CMK (cell line): ENCODE measurements at regions not wholly inside any gene's neighbourhood (a gene's known extent, or its start where the extent isn't known, plus 50 kb on each side); places are given as distances from the start of the nearest gene placed in this dataset.

Source experiments
- DNase-seq: peaks from one replicate; pipeline ENCODE4 v3.0.0-alpha.2; 2010; ENCODE audit warnings: low read depth

DNA sequence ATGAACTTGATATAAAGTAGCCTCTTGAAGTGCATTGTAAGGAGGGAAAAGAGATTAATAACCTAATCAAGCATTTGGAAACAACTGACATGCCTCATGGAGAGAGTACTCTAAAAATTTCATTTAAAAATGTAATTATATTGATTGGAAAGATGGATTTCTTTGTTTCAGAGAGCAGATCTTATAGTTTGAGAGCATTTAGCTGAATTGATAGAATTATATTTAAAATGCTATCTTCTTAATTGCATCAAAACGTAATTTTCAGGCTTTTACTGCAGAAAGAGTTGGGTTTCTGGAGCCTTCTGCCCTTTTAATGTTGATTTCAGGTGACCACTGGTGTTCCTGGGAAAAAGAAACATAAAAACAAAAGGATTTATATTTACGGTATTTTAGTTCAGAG lies 130.6 kb downstream of the EDN3 start:
- DNase-seq = no peak

DNA sequence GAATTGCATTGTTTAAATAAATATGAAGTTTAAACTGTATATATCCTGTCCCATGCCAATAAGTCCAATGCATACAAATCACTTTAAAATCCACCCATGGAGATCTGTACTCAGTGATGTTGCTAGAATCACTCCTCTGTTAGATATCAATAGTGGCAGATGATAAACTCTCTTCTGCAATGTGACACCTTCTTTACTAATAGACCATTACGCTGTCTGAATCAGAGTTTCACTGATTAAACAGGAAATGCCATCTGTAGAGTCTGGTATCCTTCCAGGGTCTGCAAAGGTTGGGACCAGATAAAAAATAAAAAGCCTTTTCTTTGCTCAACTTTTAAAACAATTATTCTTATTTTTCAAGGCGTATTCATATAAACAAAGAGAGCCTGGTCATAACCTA lies 134.5 kb downstream of the EDN3 start:
- DNase-seq = no peak

DNA sequence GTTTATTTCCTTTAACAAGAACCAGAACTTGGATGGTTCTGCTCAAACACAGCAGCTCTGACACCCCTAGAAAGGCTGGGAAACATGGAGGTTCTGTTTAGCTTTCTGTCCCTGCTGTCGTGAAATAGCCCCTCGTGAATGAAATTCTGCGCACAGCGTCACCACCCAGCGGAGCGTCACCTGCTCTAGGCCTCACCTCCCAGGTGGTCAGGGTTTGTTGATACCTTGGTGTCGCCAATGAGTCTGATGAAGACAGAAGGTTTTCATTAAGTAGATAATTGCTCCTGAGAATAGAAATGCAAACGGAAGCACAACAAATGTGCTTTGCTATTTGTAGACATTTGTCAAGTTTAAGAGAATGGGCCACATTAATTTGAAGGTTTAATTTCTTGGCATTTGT lies 135.1 kb downstream of the EDN3 start:
- no peak for DNase-seq

DNA sequence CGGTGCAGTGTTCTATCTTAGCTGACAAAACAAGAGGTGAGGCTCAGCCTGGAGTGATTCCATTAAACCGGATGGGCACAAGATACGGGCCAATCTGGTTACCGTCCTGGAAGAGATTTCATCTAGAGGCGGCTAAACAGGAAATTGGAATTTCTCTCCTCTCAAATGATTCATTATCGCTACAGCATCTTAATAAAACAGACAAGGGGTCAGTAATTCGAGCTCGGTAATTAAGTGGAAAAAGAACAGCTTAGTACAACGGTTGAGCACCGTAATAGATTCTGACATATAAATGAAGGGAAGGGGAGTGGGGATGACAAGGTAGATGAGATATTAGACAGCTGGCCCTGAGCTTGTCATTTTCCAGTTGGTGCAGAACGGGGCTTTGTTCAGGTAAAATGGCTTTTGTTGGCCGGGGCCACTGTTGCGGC lies 137.2 kb downstream of the EDN3 start:
- DNase-seq = no peak

DNA sequence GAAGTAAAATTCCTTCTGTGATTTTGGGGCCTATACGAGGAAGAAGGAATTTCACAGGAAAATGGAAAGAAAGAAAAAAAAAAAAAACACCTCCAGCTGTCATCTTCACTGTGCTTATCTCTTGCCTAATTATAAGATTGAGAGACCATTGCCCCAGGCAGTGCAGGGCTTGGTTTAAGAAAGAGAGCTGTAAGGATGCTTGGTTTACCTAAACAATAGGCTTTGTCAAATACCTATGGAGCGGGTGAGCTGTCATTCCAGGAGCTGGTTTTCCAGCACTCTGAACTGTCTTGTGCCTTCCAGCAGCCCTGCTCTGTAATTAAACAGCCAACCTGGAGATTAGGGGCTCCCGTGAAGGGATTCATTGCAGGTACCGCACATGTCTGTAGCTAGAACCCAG lies 137.8 kb downstream of the EDN3 start:
- no peak for DNase-seq

DNA sequence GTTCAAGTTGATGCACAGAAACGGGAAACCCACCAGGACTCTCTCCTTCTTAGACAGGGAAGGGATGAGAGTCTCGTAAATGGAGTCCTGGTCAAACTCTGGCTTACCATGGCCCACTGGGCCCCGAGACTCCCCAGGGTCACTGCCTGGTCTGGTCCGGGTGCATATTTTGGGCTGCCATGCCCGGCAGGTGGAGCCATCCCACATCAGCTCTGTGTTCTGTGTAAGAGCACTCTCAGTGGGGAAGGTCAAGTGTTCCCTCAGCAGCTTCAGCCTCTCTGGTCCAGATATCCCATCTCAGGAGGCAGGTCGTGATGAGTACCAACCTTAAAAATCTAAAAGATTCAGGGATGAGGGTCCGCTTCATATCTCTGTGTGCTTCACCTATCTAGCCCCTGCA lies 138.8 kb downstream of the EDN3 start:
- no peak for DNase-seq

DNA sequence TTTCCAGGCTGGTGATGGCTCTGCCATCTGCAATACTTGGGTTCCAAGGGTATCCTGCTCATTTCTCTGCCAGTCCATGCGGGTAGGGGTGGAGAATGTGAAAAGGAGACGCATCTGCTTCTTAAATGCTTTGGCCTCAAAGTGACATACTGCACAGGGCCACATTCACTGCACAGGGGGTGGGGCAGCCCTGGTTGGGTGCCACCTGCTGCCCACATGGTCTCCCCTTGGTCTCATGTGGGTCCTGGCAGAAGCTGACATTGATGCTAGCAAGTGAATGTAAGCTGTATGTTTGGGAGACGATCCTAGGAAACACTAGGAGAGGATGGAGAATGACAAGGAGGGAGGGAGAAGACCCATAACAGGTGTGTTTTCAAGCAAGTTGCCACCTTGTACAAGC lies 140.9 kb downstream of the EDN3 start:
- no peak for DNase-seq

DNA sequence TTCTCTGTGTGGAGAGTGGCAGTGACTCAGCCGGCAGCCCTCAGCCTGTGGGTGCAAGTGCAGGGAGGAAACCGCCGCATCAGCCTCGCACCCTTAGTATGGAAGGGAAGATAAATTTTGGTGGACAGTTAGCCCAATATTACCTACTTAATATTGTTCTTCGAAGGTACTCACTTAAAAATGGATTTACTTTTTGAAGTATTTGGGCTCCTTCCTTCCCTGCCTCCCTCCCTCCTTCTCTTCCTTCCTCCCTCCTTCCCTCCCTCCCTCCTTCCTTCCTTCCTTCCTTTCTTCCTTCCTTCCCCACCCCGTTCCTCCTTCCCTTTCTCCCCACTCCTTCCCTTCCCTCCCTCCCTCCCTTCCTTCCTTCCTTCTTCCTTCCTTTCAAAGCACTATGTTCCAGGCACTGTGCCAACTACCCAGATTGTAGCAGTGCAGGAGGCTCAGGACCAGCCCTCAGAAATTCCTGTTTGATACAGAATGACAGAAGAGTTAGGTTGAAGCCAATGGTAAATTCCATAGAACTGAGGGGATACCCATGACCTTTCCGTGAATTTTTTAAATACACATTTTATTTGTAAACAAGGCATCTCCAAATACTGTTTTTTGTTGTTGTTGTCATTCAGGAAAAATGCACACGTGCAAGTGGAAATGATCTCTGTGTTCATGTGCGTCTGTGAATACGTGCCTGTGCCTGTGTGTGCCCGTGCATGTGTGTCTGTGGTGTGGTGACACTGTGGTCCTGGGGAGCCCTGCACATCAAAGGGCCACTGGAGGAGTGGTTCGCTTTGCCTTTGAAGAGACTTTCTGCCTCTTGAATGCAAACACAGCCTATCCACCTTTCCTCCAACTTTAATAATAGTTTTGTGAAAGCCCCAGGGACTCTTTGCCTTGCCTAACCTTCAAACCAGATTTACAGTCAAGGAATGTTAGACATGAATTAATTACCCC lies 141.7 kb downstream of the EDN3 start:
- DNase-seq = no peak

DNA sequence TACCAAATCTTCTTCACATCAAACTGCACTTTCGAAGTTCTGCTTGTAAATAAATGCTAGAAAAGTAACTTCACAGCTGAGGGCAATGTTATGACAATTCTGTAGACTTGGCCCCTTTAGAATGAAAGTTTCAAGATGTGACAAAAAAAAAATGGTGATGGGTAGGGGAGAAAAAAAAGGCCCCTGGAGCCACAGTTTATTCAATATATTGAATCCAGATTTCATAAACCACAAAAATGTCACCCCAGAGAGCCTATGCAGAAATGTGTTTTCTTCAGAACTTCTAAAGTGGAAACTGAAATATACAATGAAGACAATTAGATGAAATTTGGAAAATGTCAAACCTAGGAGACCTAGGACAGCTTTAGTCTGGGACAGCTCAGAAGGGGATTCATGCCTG lies 143.1 kb downstream of the EDN3 start:
- no peak for DNase-seq

DNA sequence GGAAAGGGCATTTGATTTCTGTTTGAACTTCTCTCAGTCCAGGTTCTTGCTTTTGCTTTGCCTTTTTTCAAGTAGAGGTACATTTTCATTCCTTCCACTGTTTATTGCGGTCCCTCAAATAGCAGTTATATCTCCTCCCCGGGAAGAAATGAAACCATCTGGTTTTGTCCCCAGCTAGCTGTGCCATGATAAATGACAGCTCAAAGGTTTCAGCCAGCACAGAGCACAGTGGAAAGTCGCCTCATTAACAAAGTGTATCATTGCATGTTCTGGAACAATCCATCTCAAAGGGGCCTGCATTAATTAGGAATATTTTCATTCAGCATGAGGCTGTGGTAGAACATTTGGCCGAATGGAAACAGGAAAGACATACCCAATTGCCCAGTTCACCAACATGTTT lies 146.0 kb downstream of the EDN3 start:
- DNase-seq = no peak

DNA sequence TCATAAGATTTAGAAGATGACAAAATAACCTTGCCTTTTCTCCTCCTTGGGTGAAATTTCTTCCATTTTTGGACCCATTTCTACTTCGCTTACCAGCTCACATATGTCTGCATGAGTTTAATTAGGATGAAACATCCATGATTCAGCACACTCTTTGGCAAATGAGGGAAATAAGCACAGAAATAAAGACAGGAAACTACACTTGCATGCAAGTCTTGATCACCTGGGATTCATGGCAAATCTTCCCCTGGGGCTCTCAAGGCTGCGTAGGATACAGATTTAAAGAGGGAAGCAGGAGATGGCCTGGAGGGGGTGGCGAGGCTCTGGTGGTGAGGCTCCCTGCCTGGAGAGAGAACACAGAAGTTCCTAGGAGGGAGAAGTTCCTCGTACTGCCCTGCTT lies 147.8 kb downstream of the EDN3 start:
- DNase-seq = no peak

DNA sequence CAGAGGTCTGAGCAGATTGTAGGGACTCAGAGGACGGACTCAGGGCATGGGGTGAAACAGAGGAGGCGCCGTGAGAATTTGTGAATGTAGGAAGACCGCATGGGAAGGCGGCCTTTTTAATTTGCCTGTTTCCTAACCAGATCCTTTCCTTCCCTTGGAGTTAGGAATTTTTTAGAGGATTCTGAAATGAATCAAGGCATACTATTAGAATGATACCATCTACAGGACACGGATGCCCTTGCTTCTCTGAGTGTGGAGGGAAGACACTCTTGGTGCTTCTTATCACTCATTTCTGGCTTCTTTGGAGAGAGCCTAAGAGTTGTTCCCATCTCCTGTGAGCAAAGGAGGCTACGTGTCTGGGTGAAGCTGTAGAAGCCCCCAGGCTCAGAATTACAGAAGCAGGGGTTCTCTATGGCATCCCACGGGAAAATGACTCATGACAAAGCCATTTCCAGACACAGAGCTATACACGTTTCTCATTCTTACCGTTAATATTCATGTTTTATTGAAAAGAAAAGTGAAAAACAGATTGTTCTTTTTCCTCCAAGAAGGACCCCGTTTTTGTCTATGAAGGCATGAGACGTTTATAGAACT lies 148.5 kb downstream of the EDN3 start:
- no peak for DNase-seq

DNA sequence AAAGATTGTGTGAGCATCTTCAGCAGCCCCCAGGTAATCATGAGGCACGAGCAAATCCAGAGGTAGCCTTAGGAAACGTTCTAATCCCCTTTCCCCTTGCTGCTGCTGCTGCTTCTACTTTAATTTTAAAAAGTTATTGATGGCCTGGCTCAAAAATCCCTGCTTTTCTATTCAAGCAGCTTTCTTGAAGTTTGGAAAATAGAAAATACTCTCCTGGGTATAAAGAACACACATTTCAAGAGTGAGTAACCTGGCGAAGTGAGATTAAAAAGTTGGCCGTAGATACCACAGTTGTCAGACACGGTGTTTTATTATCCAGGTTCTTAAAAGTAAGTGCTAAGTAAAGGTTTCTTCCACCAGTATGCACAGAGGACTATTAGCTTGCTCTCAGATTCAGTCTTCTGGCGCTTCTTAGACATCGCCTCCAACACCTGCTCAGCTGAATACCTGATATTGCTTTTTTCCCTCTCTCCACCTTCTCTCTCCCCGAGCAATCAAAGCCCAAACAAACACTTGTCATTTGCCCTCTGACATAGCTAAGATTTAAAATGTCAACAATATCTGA lies 150.7 kb downstream of the EDN3 start:
- no peak for DNase-seq

DNA sequence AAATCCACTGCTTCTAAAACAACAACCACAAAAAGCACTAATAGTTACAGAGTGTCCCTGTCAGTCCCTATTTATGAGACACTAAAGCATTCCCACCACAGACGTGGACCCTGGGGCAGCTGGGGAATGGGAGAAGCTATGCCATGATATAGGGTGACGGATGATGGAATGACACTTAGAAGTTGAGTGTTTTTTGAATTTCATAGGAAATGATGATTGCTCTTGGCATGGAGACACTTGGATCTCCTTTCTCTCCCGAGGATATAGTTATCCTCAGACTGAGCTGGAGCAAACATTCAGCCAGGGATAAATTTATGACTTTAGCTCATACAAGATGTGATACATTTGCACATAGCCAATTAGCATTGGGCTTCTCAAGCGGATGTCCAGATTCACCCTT lies 151.2 kb downstream of the EDN3 start:
- no peak for DNase-seq

DNA sequence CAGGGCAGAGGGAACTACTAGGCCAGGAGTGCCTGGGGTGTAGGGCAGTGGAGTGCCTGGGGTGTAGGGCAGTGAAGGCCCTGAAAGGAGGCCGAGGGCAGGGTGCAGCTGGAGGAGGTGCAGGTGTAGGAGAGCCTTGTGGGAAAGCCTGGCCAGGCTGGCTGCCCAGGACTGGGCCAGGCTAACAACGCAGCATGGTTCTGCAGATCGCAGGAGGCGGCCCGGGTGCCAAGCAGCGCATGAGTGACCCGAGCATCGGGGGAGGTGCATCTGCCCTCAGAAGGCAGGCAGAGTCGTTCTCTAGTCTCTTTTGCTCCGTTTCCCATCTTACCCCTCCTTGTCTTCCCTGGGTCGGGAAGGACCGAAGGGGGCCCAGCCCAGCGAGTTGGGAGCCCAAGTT lies 151.5 kb upstream of the PHACTR3 start:
- no peak for DNase-seq

DNA sequence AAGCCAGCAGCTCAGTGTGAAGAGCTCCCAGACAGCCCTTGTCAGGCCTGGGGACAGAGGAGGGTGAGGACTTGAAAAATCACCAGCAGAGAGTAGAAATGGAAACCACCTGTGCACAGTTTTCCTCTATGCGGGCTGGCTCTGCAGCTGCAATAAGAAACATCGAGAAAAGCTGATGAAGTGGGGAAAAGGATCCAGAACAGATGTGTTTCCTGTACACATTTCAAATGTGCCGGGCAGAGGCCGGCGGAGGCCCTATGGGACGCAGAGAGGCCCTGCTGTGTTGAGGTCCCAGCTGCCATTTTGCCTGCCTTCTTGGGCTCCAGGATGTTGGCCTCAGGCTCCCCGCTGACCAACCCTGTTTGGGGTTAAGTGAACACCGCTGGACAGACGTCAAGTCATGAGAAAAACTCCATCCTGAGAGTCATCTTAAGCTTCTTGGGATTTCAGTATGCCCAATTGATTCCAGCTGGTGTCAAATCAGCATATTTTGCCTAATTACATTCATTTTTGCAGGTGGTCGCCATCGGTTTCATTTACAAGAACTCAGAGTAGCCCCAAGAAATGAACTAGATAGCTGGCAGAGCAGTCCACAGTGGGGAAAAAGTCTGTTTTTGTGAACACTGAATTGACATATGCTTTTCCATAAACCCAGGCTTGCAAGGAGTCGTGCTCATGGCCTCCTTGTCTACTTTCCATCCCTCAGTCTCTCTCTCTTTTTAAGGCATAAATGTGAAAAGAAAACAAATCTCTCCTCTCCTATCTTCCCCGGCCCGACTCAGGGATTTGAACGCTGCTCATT lies 150.4 kb upstream of the PHACTR3 start:
- DNase-seq = no peak

DNA sequence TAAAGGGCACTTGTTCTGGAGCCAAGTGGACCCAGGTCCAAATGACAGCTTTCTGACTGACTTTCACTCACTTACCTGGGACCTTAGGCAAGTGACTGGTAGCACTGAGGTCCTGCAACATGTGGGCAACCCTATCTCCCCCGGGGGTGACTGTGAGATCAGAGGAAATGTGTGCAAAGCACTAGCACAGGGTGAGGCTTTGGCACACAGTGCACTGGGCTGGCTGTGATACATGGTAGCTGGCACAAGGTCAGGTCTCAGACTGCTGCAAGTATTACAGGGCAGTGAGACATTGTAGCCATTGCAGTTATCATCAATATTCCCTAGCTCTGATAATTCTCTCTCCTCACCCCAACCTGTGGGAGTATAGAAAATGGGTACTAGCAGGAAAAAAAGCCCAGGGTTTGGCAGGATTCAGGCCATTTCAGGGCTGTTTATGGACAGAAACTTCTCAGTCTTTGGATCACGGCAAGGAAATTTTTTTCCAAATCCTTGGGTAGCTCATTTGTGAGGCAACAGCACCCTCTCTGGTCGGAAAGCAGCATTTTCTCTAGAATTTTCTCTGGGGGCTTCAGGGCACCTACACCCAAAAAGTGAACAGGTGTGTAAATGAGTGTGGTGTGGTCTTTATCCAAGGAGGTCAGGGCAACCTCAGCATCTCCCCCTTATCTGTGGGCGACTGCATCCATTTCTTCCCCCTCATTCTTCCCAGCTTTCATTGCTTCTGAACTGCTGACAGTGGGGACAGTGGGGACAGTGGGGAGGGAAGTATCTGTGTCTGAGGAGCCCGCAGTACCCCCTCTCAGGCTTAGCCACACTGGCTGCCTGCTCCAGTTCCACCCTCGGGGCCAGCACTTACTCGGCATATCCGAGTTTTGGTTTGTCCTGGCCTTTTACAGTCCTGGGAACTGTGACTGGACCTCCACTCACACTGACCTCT lies 148.7 kb upstream of the PHACTR3 start:
- no peak for DNase-seq

DNA sequence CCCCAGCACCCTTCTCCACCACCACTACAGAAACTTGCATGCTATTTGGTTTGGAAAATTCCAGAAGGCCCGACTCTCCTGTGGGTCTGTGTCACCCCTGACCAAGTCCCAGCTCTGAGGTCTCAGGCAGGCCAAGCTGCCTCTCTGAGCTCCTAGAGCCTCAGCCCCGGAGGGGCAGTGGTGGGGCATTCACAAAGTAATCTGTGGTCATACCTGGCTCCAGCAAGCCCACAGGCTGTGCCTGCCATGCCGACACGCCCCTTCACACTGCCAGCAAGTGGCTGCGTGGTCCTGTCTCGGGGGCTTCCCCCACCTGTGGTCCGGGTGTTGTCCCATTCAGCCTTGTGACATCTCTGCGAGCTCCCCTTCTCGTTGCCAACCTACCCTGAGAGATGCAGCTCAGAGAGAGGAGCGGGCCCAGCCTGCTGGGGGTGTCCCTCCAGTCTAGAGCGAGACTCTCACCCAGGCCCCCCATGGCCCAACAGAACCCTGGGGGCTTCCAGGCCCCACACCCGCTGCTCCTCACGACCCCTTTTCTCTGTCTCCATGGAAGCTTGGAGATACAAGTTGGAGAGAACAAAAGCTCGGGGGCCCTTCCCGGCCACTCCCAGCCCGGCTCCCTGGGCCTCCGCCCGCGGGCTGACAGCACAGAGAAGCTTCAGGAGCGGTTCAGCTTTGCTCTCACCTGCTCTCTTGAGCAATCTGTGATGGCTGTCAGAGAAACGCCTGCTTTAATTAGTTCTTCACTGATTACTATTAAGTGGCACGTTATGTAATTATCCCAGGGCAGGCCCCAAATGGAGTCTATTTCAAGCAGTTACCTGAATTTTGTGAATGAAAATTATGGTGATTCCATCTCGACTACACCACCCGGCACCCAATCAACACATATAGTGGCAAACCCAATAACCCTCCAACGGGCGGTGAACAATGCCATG lies 147.7 kb upstream of the PHACTR3 start:
- DNase-seq = no peak

DNA sequence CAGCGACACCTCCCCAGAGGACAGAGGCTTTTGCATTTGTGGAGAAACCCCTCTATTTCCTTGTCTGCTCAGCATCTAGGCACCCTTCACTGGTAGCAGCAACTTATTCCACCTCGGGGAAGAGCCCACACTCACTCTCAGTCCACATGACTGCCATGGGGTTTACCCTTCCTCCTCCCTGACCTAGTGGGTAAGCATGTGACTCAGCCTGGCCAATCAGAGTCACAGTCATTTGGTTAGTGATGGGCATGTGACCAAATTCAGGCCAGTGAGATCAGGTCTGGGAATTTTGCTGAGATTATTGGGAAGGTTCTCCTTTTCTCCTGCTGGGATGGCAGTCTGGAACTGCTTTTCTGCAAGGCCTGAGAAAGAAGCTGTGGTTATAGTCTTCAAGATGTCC lies 145.7 kb upstream of the PHACTR3 start:
- DNase-seq = no peak

DNA sequence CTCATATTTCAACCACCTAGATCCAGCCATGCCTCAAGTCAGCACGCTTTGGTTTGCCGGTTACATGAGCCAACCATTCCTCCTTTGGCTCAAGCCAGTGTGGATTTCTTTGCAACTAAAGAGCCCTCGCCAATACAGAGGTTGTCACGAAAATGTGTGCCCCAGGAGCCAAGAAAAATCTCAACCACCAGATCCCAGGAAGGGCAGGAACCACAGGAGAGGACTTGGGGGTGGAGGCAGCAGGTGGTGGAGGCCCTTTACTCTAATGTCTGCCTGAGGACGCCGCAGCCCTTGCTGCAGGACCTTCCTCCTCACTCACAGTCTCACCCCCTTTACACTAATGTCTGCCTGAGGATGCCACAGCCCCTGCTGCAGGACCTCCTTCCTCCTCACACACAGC lies 144.8 kb upstream of the PHACTR3 start:
- DNase-seq = no peak
